ENCODE measurements at regions not wholly inside any gene's neighbourhood (a gene's known extent, or its start where the extent isn't known, plus 50 kb on each side); places are given as distances from the start of the nearest gene placed in this dataset.
"Not testable (repeated sequence)": the region's sequence is repeated elsewhere in the genome, so short reads cannot be mapped to it uniquely, and the experiment has no call there.

DNA sequence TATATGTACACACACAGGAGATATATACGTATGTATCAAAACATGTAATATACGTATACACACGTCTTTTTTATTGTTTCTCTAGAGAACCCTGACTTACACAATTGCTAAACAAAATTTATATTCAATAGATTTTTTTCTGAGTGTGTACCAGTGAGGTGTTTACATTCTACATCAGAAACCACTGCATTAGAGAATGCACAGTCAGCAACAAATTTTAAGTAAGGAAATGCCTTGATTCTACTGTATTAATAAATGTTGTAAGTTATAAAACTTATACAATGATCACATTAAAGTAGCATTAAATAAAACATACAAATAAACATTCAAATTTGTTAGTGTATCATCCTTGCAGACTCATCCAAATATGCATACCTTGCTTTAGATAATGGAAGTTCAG is 376.4 kb upstream of the FAM98A start:
- DNase-seq (ENCODE audit: low read depth) = no peak

DNA sequence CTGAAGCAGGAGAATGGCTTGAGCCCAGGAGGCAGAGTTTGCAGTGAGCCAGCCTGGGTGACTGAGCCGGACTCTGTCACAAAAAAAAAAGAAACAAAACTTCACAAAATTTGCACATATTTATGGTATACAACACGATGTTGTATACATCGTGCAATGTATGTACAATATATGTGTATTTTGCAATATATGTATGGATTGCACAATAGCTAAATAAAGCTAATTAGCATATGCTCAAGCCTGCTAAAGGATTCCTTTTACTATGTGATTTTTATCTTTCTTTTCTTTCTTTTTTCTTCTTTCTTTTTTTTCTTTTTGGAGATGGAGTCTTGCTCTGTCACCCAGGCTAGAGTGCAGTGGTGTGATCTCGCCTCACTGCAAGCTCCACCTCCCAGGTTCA is 368.0 kb upstream of the FAM98A start:
- no peak for DNase-seq (ENCODE audit: low read depth)

DNA sequence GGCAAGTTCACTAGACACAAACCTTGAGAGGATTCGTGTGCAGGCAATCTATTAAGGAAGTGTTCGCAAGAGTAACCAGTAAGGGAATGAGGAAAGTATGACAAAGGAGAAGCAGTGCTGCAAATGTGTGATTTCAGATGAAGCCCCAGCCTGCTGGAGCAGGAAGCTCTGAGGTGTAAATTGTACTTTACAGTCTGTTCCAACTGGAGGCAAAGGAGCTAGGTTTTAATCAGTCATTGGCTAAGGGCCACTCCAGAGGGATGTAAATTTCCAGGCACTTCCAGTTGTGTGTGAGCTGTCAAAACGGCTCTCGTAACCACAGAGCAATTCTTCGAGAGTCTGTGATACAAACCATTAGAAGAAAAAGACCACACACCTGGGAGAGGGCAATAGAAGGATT is 359.5 kb upstream of the FAM98A start:
- no peak for DNase-seq (ENCODE audit: low read depth)

DNA sequence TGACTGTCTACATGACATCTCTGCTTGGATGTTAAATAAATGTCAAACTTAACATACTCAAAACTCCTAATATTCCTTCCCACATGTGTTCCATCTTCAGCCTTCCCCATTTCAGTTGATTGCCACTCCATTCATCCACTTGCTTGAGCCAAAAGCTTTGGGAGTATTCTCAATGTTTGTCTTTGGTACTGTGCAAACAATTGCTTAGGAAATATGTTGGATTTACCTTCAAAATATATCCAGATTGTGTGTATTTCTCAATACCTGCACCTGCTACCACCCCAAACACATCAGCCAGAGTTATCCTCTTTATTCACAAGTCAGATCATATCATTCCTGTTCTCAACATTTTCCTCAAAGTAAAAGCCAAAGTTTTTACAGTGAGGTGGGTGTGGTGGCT is 350.3 kb upstream of the FAM98A start:
- no peak for DNase-seq (ENCODE audit: low read depth)

DNA sequence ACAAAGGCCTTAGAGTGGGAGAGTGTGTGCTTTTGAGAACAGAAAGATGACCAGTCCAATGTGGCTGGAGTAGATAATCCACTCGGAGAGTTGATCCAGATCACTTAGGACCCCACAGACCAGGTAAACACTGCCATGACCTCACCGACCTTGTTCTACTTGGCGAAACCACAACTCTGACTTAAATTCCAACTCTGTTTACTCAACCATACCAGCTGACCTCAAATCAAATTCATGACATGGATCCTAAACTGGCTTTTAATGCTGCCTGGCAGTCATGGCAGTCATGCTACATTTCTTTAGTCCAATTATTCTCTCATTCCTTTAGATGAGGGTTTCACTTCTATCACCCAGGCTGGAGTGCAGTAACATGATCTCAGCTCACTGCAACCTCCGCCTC is 347.1 kb upstream of the FAM98A start:
- DNase-seq (ENCODE audit: low read depth) = no peak

DNA sequence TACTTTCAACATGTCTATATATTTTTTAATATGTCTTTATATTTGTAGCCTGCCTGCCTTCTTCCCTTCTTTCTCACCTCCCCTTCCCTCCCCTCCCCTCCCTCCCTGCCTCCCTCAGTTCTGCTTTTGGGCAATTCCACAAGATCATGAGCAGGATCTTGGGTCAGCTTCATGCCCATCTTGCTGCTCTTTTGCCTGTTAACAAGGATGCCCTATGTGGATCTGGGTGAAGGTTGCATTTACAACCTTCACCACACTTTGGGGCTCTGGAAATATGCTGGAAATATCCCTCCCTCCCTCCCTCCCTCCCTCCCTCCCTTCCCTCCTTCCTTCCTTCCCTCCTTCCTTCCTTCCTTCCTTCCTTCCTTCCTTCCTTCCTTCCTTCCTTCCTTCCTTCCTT is 334.1 kb upstream of the FAM98A start:
- DNase-seq (ENCODE audit: low read depth) = no peak

DNA sequence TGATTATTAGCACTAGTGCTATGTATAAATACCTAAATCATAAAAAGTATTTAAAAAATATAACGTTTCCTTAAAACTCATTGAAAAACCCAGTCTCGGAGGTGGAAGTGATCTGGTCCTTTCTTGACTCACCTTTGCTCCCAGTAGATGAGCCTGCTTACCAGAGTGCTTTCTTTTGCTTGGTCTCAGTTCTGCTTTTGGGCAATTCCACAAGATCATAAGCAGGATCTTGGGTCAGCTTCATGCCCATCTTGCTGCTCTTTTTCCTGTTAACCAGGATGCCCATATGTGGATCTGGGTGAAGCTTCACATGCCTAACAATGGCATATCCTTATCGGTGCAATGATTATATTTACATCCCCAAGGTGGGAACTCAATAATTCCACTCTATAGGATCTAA is 332.1 kb upstream of the FAM98A start:
- DNase-seq (ENCODE audit: low read depth) = no peak

DNA sequence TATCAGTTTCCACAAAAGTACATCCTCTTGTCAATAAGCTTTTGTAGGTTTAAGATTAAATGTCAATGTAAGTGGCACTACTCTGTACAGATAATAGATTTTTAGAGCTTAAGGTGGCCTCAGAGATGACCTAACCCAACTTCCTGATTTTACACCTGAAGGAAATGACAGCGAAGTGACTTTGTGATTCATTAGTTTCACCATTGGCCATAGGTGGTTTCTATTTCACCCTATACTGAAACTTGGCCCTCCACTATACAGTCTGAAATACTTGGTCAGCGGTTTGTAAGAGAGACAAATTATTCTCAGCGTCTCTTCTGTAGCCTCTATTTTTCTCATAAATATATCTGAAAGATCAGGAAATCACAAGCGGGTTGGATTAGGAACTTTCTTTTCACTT is 330.4 kb upstream of the FAM98A start:
- no peak for DNase-seq (ENCODE audit: low read depth)

DNA sequence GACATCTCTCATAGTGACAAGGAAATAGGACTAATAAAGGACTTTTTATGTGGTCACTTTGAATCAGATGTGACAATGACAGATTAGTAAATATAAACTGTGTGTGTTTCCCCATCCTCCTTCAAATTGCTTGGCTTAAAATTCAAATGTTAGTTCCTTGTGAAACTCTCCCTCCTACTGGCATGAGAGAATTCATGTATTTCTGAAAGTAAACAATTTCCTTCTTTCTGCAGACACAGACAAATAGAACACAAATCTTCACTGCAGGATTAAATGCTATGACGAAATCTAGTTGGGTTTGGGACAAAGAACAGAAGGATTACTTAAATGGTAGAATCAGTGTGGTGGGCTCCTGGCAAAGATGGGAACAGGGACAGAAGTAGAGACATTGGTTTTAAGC is 328.7 kb upstream of the FAM98A start:
- no peak for DNase-seq (ENCODE audit: low read depth)

DNA sequence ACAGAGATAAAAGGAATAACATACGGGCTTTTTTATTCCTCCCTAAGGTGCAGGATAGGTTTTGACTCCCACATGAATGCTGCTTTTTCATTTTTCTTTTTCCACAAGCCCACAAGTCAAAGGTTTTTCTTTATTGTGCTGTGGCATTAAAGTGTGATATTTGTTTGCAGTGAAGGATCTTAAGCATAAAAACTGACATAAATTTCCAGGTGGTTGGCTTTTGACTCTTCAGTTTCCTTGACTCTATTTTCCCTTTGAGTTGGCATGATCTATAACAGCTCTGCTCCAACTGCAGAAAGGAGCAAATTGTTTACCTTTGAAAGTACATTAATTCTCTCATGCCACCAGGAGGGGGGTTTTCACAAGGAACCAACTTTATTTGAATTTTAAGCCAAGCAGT is 326.2 kb upstream of the FAM98A start:
- DNase-seq (ENCODE audit: low read depth) = no peak

DNA sequence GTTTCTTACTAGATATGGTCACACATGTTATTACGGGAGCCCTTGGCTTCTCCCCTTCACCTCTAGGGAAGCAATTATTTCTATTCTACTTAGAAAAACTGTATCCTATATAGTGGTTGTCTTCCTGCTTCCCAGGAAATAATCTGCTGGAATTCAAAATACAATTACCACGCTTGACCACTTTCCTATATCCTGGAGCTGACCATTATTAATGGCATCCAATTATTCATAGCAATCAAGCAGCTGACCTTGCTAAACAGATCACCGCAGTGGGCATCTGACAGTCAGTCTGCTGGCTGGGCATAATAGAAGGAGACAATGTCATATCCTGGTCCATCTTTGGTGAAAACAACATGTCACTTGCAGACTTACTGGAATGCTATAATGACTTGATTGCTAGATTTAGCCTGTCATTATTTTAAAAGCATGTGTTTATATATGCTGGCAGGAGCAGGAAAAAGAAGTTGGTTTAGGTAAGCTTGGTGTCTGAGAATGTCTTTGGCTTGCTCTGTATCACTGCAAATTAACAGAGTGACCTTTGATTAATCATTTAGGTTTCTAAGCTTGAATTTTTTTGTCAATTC is 325.6 kb upstream of the FAM98A start:
- no peak for DNase-seq (ENCODE audit: low read depth)

DNA sequence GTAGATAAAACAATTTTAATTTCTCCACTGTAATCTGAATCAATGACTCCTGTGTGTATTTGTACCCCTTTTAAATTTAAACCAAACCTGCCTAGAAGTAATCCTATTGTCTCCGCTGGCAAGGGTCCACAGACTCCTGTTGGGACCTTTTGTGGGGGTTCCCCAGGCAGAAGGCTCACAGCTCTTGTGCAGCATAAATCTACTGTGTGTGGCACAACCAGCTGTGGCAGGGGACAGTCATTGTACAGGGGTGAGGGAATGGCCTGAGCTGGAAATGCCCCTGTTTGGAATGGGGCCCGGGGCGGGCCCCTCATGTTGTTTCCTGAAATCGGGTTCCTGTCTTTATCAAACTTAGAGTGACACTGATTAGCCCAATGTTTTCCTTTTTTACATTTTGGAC is 318.2 kb upstream of the FAM98A start:
- DNase-seq (ENCODE audit: low read depth) = no peak

DNA sequence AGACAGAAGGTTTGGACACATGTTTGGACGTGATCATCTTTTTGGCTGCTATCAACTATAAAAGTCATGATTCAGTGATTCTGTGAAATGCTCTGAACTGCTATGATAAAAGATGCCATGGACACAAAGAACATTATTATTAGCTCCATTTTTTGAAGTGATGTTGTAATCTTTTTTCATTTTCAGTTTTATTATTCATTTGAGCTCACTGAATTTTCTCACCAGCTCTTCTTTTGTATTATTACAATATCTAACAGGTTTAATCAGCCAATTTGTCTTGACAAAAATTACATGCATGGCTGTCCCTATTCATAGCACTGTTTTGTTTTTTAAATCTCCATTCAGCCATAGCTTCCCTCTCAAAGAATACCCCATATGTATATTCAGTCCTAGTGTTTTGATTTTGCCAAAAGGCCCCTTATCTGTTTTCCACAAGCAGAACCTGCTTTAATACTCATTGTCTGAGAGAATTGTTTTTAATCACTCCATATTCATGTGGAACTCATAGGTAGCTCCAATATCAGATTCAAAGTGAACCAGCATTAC is 314.0 kb upstream of the FAM98A start:
- DNase-seq (ENCODE audit: low read depth) = no peak

DNA sequence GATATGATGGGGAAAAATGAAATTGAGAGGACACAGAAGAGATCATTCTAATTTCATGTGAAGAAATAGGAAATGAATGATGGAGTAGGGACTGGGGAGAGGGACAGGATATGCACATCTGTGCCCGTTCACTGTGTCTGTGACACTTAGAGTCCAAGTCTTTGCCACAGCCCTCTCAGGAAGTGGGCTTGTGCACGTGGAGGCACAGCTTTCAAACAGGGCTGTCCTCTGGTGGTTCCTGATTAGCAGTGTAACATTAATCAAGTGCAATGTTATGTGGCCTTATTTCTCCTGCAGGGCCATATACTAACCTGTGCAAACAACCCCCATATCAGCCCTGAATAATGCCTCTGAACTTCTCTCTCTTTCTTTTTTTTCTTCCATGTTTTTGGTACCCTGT is 312.2 kb upstream of the FAM98A start:
- DNase-seq (ENCODE audit: low read depth) = no peak

DNA sequence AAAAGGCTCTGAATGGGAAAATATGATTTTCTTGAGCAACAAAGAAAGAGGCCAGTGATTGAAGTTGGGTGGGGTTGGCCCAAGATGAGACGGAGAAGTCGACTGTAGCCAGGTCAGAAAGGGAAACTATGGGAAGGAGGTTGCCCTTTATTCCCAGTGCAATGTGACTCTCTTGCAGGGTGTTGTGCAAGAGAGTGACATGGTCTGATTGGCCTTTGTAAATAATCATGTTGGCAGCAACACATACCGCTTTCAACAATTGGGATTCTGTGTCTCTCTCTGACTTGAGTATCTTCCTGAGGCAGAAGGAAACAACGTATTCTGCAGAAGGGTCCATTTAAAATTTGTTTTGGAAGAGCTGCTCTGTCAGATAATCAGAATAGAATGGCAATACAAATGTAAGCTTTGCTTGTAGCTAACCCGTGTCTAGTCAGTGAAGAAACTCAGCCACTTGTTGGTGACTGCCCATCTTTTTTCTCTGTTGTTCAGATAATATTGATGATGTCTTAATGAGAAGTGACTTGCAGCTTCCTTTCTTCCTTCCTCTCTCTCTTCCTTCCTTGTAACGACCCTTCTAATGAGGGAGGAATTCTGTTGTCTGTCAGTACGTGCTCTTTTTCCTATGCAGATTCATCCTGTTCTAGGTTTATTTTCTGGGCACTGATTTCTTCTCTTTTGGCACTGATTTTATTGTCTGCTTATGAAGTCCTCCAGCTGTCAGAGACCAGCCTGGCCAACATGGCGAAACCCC is 311.0 kb upstream of the FAM98A start:
- DNase-seq (ENCODE audit: low read depth) = no peak

DNA sequence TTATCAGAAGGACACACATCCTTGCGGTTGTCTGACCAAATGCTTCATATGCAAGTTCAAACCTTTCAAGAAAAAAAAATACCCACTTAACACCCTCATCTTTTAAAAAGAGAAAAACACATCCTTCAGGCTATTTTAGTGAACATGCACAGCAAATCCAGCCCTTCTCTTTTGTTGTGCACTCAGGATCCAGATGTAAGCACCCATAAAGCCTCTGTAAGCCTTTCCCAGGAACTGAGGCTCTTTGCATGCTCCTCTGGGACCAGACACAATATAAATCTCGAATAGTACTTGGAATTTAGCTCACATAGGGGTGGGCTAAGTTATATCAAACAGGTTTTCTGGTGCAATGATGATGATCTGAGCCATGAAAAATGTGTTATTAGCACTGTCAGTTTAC is 308.8 kb upstream of the FAM98A start:
- no peak for DNase-seq (ENCODE audit: low read depth)

DNA sequence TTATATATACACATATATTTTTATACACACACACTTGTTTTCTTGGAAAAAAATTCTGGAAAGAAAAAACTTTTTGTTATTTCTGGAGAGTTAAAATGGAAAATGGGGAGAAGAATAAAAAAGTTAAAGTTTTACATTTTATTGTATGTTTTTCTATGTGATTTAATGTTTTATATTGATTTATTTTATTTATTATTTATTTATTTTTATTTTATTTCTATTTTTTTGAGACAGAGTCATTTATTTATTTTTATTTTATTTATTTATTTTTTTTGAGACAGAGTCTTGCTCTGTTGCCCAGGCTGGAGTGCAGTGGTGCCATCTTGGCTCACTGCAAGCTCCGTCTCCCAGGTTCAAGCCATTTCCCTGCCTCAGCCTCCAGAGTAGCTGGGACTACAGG is 307.0 kb upstream of the FAM98A start:
- not testable (repeated sequence) for DNase-seq (ENCODE audit: low read depth)

DNA sequence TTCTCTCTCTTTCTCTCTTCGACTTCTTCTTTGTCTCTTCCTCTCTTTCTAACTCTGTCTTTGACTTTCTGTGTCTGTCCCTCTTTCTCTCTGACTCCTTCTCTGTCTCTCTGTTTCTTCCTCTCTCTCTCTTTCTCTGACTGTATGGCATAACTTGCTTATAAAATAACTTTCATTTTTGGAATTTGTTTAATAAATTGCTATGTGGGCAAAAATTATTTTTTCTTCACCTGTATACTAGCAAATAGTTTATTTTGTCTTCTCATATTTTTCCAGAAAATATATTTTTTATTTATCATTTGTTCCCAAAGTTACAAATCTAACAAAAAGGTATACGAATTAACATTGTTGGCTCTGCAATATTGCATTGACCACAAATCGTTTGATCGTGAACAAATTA is 305.7 kb upstream of the FAM98A start:
- no peak for DNase-seq (ENCODE audit: low read depth)

DNA sequence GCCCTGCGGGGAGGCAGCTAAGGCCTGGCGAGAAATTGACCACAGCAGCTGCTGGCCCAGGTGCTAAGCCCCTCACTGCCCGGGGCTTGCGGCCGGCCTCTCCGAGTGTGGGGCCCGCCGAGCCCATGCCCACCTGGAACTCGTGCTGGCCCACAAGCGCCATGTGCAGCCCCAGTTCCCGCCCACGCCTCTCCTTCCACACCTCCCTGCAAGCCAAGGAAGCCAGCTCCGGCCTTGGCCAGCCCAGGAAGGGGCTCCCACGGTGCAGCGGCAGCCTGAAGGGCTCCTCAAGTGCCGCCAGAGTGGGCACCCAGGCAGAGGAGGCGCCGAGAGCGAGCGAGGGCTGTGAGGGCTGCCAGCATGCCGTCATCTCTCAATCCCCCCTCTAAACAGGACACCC is 304.6 kb upstream of the FAM98A start:
- no peak for DNase-seq (ENCODE audit: low read depth)

DNA sequence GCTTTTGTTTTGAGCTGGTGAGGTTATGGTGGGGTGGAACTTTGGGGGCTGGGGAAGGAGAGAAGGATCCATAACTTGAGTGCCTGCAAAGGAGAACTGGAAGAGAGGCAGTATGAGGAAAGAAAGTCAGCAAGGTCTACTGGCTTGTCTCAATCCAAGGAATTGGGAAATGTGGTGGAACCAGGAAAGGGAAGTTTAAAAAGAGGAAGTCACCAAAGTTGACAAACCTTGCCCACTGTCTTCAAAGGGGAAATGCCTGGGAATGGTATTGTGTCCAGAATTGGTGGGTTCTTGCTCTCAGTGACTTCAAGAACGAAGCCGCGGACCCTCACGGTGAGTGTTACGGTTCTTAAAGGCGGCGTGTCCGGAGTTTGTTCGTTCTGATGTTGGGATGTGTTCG is 304.1 kb upstream of the FAM98A start:
- no peak for DNase-seq (ENCODE audit: low read depth)

DNA sequence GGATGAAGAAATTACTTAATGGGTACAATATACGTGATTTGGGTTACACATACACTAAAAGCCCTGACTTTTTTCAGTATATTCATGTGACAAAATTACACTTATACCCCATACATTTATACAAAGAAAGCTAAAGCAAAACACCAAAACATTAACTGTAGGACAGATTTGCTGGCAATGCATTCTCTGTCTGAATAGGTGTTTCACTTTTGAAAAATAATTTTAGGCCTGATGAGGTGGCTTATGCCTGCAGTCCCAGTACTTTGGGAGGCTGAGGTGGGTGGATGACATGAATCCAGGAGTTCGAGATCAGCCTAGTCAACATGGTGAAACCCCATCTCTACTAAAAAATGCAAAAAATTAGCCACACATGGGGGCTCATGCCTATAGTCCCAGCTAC is 301.5 kb upstream of the FAM98A start:
- no peak for DNase-seq (ENCODE audit: low read depth)

DNA sequence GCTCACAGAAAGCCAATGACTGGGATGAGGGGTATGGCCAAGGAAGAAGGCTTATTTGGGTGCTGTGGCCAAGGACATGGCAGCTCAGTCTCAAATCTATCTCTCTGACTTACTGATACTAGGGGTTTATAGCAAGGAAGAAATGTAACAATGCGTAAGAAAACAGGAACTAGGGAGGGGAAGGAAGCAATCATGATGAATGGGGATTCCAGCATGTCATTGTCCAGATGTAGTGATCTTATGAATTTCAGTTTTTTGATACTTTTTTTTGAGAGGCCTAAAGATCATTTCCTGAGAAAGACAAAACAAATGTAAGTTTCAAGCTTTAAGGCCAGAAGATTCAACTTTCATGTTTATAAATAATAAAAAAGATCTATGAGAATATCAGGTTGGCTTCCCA is 298.6 kb upstream of the FAM98A start:
- no peak for DNase-seq (ENCODE audit: low read depth)

DNA sequence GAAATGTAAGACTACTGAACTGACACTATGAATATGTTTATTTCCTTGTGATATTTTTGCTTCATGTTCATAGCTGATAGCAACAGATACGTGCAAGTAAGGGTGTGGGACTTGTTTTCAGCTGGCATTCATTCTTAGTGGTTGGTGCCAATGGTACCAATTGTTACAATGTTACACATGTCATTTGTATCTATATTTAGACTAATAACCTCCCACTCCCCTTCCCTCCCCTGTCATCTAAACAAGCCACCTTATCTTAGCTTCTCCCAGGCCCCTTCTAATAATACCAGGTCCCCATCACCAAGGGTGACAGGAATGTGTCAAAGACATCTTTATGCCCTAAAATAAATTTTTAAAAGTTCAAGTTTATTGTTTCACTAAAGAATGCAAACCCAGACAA is 294.7 kb upstream of the FAM98A start:
- no peak for DNase-seq (ENCODE audit: low read depth)

DNA sequence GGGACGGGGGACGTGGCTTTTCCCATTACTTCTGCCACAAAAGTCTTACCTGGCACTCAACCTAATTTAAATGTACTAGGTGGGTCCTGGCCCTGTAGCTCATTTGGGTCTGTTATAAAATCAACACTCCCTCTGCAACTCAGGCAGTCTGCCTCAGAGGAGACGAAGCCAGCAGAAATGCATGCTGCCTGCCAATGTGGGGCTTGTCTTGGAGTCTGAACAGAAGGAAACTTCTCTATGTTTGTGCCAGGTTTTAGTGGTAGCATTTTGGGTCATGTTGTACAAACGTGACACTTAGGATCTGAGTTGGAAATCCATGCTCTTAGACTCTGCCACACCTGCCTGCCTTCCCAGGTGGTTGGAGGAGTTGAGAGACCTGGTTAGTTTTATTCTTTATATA is 292.5 kb upstream of the FAM98A start:
- no peak for DNase-seq (ENCODE audit: low read depth)

Data from stimulated activated CD8-positive, alpha-beta memory T cell treated with anti-CD3 and anti-CD28 coated beads, Interleukin-4, amount 100 ng/mL, for 24 hours (primary cell).